NCI-H226 (cell line): ENCODE measurements at regions not wholly inside any gene's neighbourhood (a gene's known extent, or its start where the extent isn't known, plus 50 kb on each side); places are given as distances from the start of the nearest gene placed in this dataset.
"Not testable (repeated sequence)": the region's sequence is repeated elsewhere in the genome, so short reads cannot be mapped to it uniquely, and the experiment has no call there.

ENCODE experiments used
- DNase-seq: peaks from one replicate; pipeline ENCODE4 v3.0.0-alpha.2; 2015

- DNase-seq: peak; percentile 88
These were observed 174.6 kb upstream of the IL12B start for GRCh38 chr5:159504857-159505304.

GRCh38 chr5:159507055-159507454 is 176.8 kb upstream of the IL12B start:
- no peak for DNase-seq

DNA sequence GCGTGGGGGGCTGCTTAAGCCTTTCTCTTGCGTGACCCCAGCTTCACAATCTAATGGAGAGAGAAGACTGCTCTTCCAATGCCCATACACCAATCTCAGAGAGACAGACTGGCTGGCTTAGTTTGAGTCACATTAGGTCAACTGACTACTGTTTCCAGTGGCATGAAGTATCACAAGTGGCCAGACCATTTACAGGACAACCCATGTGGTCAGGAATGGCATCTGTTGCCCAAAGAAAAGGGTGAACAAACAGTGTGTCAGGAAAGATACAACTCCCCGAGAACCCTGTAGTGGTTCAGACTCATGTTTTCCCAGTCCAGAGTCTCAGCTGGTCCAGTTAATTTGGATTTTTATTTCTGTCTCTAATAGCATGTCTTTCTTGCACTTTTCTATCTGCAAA is 177.4 kb upstream of the IL12B start:
- DNase-seq: no peak

DNA sequence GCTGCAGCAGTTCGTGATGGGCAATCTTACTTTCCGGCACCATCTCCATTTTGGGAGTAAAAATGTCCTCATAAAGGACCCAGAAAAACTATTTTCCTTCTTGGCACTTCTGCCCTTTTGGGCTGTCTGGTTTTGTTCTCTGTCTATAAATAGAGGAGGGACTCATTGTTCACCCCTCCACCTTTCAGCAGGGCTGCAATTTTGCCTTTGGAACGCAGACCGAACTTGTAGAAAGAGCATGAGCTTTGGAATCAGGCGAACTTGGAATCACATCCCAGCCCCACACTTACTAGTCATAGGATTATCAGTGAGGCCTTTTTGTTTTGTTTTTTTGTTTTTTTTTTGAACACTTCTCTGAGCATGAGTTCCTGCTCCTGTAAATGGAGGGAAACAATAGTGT is 178.1 kb upstream of the IL12B start:
- DNase-seq: no peak

DNA sequence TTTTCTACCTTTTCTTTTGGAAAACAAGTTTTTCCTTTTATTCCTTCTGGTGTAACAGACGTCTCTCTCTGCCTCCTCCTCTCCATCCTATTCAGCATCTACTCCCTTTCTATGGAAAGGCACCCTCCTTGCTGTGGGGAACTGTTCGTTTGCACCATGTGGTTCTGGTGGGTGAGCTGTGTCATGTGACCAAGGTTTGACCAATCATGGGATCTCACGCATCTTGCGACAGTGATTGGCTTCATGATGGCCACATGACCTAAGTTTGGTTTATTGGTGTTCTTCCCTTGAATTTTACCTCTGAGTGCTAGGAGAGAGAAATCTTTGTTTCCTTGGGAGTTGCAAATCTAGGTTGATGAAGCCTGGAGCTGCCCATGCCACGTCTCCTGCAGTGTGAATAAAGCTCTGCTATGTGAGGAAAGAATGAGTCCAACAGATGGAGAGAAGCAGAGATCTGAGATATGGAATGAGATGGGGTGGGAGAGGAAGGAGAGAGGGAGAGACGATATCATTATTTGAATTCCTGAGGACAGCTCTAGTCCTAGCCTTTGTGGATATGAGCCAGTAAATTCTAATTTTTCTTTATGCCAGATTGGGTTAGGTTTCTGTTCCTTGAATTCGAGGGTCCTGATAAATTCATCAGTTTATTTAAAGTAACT is 178.8 kb upstream of the IL12B start:
- DNase-seq: no peak

DNA sequence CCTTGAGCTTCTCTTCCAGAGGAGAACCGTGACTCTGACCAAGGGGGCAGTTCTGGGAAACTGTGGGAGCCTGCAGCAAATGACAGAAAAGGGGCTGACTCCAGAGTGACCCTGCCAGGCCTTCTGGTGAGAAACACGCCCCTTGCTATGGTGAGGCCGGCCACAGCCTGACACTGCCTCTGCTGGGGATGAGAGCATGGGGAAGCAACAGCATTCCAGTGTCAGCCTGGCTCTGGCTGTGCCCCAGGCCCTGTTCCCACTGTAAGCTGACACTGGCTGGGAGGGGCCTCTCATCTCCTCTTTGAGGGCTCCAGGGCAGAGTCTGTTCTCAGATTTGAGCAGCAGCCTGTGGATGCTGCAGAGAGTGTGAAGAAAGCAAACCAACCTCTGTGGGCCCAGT is 180.0 kb upstream of the IL12B start:
- peak; percentile 81 for DNase-seq

DNA sequence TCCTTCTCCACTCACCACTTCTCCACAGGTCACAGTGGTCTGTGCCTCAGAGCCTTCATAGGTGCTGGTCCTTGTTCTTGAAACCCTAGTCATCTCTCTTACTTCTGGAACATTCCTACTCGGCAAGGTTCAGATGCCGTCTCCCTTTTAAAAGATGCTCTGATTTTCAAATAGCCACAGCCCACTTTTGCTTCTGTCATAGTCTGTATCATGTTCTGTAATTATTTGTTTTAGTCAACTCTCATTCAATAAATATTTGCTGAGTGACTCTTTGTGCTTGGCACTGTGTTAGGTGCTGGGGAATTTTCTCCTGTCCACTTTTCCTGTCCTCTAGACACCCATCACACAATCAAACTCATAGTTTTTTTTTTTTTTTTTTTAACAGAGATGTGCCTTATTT is 181.3 kb upstream of the IL12B start:
- no peak for DNase-seq

GRCh38 chr5:159512064-159512463 is 181.8 kb upstream of the IL12B start:
- no peak for DNase-seq

- DNase-seq: no peak
These were observed 184.0 kb upstream of the IL12B start for GRCh38 chr5:159514229-159514810.

GRCh38 chr5:159515197-159515596 is 184.9 kb upstream of the IL12B start:
- DNase-seq: no peak

DNA sequence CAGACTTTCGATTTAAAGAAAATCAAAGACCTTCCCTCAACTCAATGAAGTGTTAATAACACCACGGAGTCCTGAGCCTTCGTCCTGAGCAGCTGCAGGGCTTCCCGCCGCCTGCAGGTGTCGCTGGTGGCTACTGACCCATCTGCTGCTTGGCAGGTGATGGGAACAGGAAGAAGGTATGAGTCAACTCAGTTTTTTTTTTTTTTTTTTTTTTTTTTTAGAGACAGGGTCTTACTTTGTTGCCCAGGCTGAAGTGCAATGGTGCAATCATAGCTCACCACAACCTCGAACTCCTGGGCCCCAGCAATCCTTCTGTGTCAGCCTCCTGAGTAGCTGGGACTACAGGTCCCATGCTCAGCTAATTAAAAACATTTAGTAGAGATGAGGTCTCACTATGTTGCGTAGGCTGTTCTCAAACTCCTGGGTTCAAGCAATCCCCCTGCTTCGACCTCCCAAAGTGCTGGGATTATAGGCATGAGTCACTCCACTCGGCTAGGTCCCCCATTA is 185.7 kb upstream of the IL12B start:
- DNase-seq: peak; percentile 66

GRCh38 chr5:159518371-159518770 is 188.1 kb upstream of the IL12B start:
- peak; percentile 36 for DNase-seq

- DNase-seq: no peak
These were observed 189.1 kb upstream of the IL12B start for GRCh38 chr5:159519365-159519764.

DNA sequence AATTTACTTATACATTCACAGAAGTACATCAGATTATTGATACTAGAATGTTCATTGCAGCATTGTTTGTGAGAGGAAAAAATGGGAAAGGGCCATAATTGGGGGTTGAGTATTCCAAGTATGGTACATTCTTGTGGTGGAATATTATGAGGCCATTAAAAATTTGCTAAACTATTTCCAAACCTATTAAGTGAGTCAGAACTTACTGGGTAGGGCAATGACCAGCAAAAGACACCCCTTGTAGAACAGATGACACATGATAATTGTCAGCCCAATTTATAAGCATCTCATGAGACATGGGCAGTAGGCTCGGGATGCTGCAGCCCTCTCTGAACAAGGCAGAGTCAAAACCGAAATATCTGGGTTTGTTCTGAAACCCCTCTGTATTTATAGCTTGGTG is 192.6 kb upstream of the IL12B start:
- no peak for DNase-seq

DNA sequence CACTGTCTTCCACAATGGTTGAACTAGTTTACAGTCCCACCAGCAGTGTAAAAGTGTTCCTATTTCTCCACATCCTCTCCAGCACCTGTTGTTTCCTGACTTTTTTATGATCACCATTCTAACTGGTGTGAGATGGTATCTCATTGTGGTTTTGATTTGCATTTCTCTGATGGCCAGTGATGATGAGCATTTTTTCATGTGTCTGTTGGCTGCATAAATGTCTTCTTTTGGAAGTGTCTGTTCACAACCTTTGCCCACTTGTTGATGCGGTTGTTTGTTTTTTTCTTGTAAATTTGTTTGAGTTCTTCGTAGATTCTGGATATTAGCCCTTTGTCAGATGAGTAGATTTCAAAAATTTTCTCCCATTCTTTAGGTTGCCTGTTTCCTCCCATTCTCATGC is 194.0 kb upstream of the IL12B start:
- not testable (repeated sequence) for DNase-seq

DNA sequence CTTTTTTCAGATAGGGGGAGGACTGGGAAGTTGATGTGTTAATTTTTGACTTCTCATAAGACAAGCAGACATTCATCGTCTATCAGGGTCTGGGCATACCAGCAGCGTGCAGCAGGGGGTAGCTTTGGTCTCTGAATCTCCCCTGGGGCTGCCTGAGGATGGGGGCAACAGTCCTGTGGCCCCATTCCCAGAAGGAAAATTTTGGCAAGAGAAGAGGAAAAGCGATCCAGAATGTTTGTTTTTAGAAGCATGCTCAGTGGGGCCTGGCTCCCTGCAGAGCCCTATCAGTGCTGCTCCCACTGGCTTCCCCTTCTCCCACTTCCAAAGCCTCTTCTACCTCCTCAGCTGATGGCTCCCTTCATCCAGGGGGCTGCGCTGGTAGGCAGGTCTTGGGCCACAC is 194.8 kb upstream of the IL12B start:
- DNase-seq: no peak

DNA sequence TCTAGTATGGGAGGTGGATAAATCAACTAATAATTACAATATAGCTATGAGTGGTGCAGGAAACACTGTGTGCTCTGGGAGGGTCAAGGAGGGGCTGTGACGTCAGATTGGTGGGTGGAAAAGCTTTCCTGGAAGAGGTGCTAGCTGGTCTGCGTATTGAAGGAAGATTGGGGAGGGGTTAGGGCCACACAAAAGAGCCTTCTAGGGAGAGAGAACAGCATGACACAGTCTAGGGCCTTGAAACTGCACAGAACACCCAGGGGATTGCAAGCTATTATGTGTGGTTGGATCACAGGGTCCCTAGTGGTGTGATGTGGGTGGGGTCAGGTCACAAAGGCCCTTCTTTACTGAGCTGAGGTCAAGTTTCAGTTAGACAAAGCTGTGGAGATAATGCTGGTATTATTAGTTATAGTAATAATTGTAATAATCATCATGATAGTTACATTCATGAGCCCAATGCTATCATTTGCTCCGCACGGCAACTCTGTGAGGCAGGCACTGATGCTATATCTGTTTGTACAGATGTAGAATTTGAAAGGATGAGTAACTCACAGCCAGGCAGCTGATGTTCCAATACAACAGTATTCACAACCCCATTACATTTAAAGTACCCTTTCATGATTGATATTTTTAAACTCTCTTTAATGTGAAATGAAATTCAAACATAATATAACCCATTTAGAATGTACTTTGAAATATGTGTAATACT is 197.4 kb upstream of the IL12B start:
- DNase-seq: no peak

DNA sequence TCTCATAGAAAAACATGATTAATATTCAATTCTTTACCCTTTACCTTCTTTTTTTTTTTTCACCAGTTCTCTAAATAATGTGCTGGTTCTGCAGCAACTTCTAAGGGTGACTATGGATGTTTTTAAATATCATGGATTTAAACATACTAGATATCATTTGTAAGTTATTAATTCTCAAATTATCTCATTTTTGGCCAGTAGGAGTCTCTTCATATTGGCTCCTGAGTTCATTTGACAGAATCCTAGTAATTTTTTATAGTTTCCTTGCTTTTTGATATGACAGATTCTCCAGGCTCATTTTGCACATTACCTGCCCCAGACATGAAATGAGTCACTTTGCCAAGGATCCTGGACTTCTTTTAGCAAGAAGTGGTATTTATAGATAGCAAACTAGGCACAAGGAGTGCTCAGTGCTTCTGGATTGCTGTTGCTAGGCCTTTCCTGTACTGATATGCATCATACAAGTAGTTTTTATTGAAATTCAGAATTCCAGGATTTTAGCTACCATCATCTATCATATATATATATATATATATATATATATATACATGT is 201.3 kb upstream of the IL12B start:
- DNase-seq: no peak

- no peak for DNase-seq
These were observed 202.9 kb upstream of the IL12B start for GRCh38 chr5:159533197-159533596.

- DNase-seq: no peak
These were observed 205.9 kb upstream of the IL12B start for GRCh38 chr5:159536166-159536565.

GRCh38 chr5:159536646-159537045 is 206.4 kb upstream of the IL12B start:
- peak; percentile 11 for DNase-seq

GRCh38 chr5:159539678-159540077 is 209.4 kb upstream of the IL12B start:
- no peak for DNase-seq

- DNase-seq: no peak
These were observed 213.0 kb upstream of the IL12B start for GRCh38 chr5:159543326-159543725.

DNA sequence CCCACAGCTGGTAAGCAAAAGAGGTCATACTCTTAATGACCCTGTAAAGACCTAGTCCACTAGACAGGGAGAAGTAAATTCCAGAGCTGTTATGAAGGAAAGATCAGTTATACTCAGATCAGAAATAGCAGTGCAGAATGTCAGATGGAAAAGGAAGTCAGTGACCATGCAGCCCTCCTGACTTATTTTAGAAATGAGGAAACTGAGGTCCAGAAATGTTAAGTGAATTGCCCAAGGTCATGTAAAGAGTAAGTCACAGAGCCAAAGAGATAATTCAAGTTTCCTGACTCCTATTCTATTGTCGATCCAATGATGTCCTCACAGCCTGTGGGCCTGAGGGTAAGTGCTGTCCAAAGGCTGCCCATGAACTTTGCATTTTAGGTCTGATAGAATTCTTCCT is 214.9 kb upstream of the IL12B start:
- no peak for DNase-seq
